ENCODE measurements at regions not wholly inside any gene's neighbourhood (a gene's known extent, or its start where the extent isn't known, plus 50 kb on each side); places are given as distances from the start of the nearest gene placed in this dataset.

GRCh38 chr1:190578526-190578925 is 100.9 kb upstream of the BRINP3 start:
- no peak for TF ChIP-seq CTCF (IDR thresholded peaks at IDR 0.05)
- no peaks in the 10 kb centered on the region for H3K9me3 ChIP-seq
- H3K36me3 ChIP-seq = no peaks in the 10 kb centered on the region
- H3K27ac ChIP-seq = no peak overlapping the region
- intact Hi-C loops (cut with DNase I) = no loop called here
- no peak overlapping the region for H3K4me3 ChIP-seq
- H3K4me1 ChIP-seq = peaks cover 4% of the 10 kb centered on the region
- no peaks in the 10 kb centered on the region for H3K27me3 ChIP-seq
- no peak for DNase-seq
- H3K9ac ChIP-seq (ENCODE audit: low read depth in 2 of 2, low read length in 2 of 2) = no peak overlapping the region

- no peaks in the 10 kb centered on the region for H3K27me3 ChIP-seq
- H3K4me1 ChIP-seq = peaks cover 4% of the 10 kb centered on the region
- no peak for DNase-seq
- H3K9ac ChIP-seq (ENCODE audit: low read depth in 2 of 2, low read length in 2 of 2) = no peak overlapping the region
- no peak overlapping the region for H3K27ac ChIP-seq
- no peak for TF ChIP-seq CTCF (IDR thresholded peaks at IDR 0.05)
- no peaks in the 10 kb centered on the region for H3K9me3 ChIP-seq
- H3K4me3 ChIP-seq = no peak overlapping the region
- intact Hi-C loops (cut with DNase I) = no loop called here
- H3K36me3 ChIP-seq = no peaks in the 10 kb centered on the region
These were observed 102.0 kb upstream of the BRINP3 start for GRCh38 chr1:190579552-190580193.

DNA sequence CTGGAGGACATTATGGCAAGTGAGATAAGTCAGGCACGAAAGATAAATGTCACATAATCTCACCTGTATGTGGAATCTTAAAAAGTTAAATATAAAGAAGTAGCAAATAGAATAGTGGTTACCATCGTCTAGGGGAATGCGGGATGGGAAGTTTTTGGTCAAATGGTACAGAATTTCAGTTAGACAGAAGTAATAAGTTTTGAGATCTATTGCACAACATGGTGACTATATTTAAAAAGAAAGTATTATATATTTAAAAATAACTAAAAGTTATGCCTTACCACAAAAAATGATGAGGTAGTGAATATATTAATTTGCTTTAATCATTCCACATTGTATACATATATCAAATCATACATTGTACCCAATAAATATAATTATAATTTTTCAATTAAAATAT is 106.2 kb upstream of the BRINP3 start:
- H3K9me3 ChIP-seq = no peaks in the 10 kb centered on the region
- H3K4me1 ChIP-seq = peaks cover 4% of the 10 kb centered on the region
- H3K9ac ChIP-seq (ENCODE audit: low read depth in 2 of 2, low read length in 2 of 2) = no peak overlapping the region
- no peak overlapping the region for H3K27ac ChIP-seq
- intact Hi-C loops (cut with DNase I) = no loop called here
- no peaks in the 10 kb centered on the region for H3K36me3 ChIP-seq
- H3K4me3 ChIP-seq = no peak overlapping the region
- no peak for DNase-seq
- TF ChIP-seq CTCF (IDR thresholded peaks at IDR 0.05) = no peak
- H3K27me3 ChIP-seq = no peaks in the 10 kb centered on the region

GRCh38 chr1:190588424-190588823 is 110.8 kb upstream of the BRINP3 start:
- Histone ChIP-seq H3K9me3 (no peaks in the 10 kb centered on the region), H3K9ac (ENCODE audit: low read depth in 2 of 2, low read length in 2 of 2) (no peak overlapping the region), H3K36me3 (no peaks in the 10 kb centered on the region), H3K4me3 (no peak overlapping the region), H3K27ac (no peak overlapping the region), H3K4me1 (no peaks in the 10 kb centered on the region), H3K27me3 (no peaks in the 10 kb centered on the region)
- TF ChIP-seq CTCF (IDR thresholded peaks at IDR 0.05) = no peak
- no peak for DNase-seq
- intact Hi-C loops (cut with DNase I) = no loop called here

- Histone ChIP-seq H3K27ac (no peak overlapping the region), H3K4me3 (no peak overlapping the region), H3K36me3 (no peaks in the 10 kb centered on the region), H3K9ac (ENCODE audit: low read depth in 2 of 2, low read length in 2 of 2) (no peak overlapping the region), H3K4me1 (peaks cover 8% of the 10 kb centered on the region), H3K27me3 (no peaks in the 10 kb centered on the region), H3K9me3 (no peaks in the 10 kb centered on the region)
- no peak for TF ChIP-seq CTCF (IDR thresholded peaks at IDR 0.05)
- no peak for DNase-seq
- intact Hi-C loops (cut with DNase I) = no loop called here
These were observed 117.8 kb upstream of the BRINP3 start for GRCh38 chr1:190595438-190595837.

All from colonic mucosa (tissue), 4 donors.